DMS 273 (cell line): ENCODE measurements at regions not wholly inside any gene's neighbourhood (a gene's known extent, or its start where the extent isn't known, plus 50 kb on each side); places are given as distances from the start of the nearest gene placed in this dataset.

Experiments
- DNase-seq: peaks from one replicate; lab custom pipeline; 2025; ENCODE audit not compliant: unreplicated experiment; lab: John Stamatoyannopoulos, UW

GRCh38 chr7:109996411-109996810 lies 1094.5 kb upstream of the LRRN3 start:
- DNase-seq: peak; percentile 24

GRCh38 chr7:109996927-109997326 lies 1094.0 kb upstream of the LRRN3 start:
- DNase-seq: no peak

GRCh38 chr7:109997837-109998236 lies 1093.1 kb upstream of the LRRN3 start:
- no peak for DNase-seq

GRCh38 chr7:110001254-110001938 lies 1089.5 kb upstream of the LRRN3 start:
- peak; percentile 93 for DNase-seq

- DNase-seq: peak; percentile 50
Observed at GRCh38 chr7:110003827-110004226, 1087.1 kb upstream of the LRRN3 start.

GRCh38 chr7:110007320-110008063 lies 1083.4 kb upstream of the LRRN3 start:
- peak; percentile 96 for DNase-seq

DNA sequence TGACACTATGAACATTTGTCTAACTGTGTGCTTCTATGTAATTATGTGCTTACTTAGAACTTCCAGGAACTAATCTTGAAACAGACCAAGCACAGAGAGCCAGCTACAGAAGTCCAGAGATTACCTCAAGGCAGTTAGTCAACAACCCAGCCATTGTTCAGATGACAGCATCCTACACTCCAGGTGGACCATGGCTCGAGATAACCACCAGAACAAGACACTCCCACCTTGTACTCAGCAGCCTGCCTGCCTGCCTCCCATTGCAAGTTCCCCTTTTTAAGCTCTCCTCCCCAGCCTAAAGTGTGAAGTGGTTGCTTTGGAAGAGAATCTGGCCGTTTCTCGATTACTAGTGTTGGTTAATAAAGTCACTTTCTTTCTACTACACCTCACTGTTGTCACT lies 1080.6 kb upstream of the LRRN3 start:
- peak; percentile 65 for DNase-seq

GRCh38 chr7:110017405-110017804 lies 1073.5 kb upstream of the LRRN3 start:
- DNase-seq: no peak

- DNase-seq: no peak
Observed at GRCh38 chr7:110027385-110027784, 1063.5 kb upstream of the LRRN3 start.

GRCh38 chr7:110043519-110043918 lies 1047.4 kb upstream of the LRRN3 start:
- no peak for DNase-seq

DNA sequence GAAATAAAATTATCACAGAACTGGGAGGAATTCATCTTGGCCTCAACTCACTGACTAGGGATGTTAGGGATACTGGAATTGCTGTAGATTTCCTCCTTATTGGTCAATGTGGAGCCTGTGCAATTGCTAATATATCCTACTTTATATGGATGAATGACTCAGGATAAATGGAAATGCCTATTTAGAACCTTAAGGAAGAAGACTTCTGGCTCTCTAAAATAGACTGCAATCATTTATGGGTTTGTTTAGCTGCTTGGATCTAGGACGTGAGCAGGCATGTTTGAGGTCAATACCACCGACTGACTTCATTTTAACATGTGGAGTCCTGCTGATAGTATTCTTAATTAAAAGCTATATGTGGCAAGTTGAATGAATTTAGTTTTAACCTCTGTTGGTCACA lies 1040.1 kb upstream of the LRRN3 start:
- DNase-seq: peak; percentile 57

- DNase-seq: peak; percentile 43
Observed at GRCh38 chr7:110051372-110051771, 1039.6 kb upstream of the LRRN3 start.

- DNase-seq: no peak
Observed at GRCh38 chr7:110056331-110056730, 1034.6 kb upstream of the LRRN3 start.

- no peak for DNase-seq
Observed at GRCh38 chr7:110058401-110058800, 1032.5 kb upstream of the LRRN3 start.

DNA sequence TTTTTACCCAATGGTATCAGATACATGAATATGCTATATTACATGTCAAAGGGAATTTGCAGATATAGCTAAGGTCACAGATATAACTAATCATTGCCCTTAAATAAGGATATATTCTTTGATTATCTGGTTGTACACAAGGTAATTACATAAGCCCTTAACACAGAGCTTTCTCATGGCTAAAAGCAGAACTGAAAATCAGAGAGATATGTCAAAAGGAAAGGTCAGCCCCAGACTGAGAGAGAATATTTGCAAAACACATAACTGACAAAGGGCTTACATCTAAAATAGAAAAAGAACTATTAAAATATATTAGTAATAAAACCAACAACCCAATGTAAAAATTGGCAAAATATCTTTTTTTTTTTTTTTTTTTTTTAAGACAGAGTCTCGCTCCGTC lies 1029.5 kb upstream of the LRRN3 start:
- DNase-seq: no peak

GRCh38 chr7:110065121-110065520 lies 1025.8 kb upstream of the LRRN3 start:
- no peak for DNase-seq

GRCh38 chr7:110066843-110067242 lies 1024.1 kb upstream of the LRRN3 start:
- no peak for DNase-seq

- no peak for DNase-seq
Observed at GRCh38 chr7:110071192-110071591, 1019.7 kb upstream of the LRRN3 start.

DNA sequence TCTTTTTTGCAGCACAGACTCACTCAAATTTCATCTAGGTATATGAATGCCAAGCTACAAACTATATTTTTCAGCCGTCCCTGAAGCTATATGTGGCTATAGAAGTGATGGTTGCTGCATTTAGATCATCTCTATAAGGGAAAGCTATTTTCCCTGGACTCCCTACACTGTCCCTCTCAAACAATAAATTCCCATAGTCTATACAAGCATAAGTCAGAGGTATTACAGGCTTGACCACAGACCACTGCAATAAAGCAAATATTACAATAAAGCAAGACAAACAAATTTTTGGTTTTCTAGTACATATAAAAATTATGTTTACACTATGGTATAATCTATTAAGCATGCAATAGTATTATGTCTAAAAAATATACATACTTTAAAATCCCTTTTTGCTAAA lies 1015.5 kb upstream of the LRRN3 start:
- no peak for DNase-seq

GRCh38 chr7:110076194-110076593 lies 1014.7 kb upstream of the LRRN3 start:
- no peak for DNase-seq

DNA sequence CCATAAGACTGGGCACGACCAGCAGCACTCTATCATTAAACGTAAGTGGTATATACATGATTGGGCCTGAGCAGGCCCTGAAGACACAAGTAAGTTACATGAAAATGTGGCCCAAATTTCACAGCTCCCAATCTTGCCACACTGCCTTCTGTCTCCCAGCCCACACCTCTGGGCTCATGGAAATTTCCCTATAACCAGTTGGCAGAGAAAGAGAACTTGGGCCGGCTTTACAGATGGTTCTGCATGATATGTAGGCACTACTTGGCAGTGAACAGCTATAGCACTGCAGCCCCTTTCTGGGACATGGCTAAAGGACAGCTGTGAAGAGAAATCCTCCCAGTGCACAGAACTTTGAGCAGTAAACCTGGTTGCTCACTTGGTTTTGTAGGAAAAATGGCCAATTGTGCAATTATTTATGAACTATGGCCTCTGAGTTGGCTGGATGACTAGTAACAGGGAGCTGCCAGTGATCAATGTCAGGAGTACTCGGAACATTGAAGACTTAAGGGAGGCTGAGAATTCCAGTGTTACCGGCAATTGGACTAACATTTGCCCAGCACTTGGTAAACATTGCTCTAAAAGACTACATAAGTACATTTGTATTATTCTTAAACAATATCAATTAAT lies 1006.6 kb upstream of the LRRN3 start:
- DNase-seq: peak; percentile 98
